Nephron (organoid): ENCODE measurements at regions not wholly inside any gene's neighbourhood (a gene's known extent, or its start where the extent isn't known, plus 50 kb on each side); places are given as distances from the start of the nearest gene placed in this dataset.

Experiments used
- H3K27ac Mint-ChIP-seq, 3 experiments: 2 replicates each; pipeline ENCODE4 v1.8.0; 2020; ENCODE audit warnings: mixed read lengths in 3 of 3, mild to moderate bottlenecking in 2 of 3, moderate library complexity in 1 of 3
- H3K27me3 Mint-ChIP-seq: 2 replicates; pipeline ENCODE4 v1.8.0; 2021; ENCODE audit warnings: low read depth, mild to moderate bottlenecking, moderate library complexity, mixed read lengths
- H3K36me3 Mint-ChIP-seq: 2 replicates; pipeline ENCODE4 v1.8.0; 2020; ENCODE audit warnings: low read depth, mixed read lengths
- H3K4me1 Mint-ChIP-seq: 2 replicates; pipeline ENCODE4 v1.8.0; 2020; ENCODE audit warnings: mixed read lengths
- H3K4me3 Mint-ChIP-seq, 3 experiments: 2 replicates each; pipeline ENCODE4 v1.8.0; 2020; ENCODE audit warnings: mild to moderate bottlenecking in 3 of 3, mixed read lengths in 3 of 3, moderate library complexity in 2 of 3
- H3K9me3 Mint-ChIP-seq: 2 replicates; pipeline ENCODE4 v1.8.0; 2020; ENCODE audit warnings: mixed read lengths
- TF ChIP-seq, protein P1 (sequence below), 3 experiments: fragments of 200-600 bp; sonication (generic); IDR thresholded peaks; one replicate each; pipeline ENCODE4 v1.5.0; 2021; ENCODE audit warnings: antibody characterized with exemption in 3 of 3; ENCODE audit not compliant: unreplicated experiment in 3 of 3

DNA sequence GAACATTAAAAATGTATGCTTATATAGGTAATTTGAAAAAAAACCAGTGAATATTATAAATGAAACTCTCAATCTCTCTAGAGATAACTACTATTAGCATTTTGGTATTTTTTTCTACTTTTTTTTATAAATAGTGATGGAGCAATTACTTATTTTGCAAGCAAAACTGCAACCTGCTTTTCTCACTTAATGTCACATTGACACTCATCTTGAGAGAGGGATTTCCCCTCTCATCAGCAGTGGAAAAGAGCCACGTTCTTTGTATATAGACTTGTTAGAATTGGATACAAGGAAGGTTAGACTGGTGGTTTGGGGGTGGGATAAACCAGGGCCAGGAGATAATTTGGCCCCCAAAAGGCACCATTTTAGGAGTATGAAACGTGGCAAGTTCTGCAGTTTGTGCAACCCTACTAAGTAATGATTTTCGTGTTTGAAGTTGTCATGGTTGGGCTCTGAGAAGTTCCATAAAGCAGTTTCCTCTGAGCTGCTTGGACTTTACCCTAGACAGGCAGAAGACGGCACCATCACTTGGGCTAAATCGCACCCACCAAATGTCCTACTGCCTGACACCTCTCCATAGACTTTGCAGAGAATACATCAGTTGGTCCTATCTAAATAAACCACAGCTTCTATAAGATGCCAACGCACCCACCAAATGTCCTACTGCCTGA, 194.0 kb downstream of the ACTR3 start:
- H3K27me3 Mint-ChIP-seq: no peaks in the 10 kb centered on the region
- H3K4me3 Mint-ChIP-seq: no peak overlapping the region
- no peaks in the 10 kb centered on the region for H3K9me3 Mint-ChIP-seq
- H3K27ac Mint-ChIP-seq: no peak overlapping the region
- no peaks in the 10 kb centered on the region for H3K36me3 Mint-ChIP-seq
- TF ChIP-seq, protein P1, sequence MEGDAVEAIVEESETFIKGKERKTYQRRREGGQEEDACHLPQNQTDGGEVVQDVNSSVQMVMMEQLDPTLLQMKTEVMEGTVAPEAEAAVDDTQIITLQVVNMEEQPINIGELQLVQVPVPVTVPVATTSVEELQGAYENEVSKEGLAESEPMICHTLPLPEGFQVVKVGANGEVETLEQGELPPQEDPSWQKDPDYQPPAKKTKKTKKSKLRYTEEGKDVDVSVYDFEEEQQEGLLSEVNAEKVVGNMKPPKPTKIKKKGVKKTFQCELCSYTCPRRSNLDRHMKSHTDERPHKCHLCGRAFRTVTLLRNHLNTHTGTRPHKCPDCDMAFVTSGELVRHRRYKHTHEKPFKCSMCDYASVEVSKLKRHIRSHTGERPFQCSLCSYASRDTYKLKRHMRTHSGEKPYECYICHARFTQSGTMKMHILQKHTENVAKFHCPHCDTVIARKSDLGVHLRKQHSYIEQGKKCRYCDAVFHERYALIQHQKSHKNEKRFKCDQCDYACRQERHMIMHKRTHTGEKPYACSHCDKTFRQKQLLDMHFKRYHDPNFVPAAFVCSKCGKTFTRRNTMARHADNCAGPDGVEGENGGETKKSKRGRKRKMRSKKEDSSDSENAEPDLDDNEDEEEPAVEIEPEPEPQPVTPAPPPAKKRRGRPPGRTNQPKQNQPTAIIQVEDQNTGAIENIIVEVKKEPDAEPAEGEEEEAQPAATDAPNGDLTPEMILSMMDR (IDR thresholded peaks at IDR 0.05; ENCODE audit: unreplicated experiment in 3 of 3): no peak
- peaks cover 7% of the 10 kb centered on the region for H3K4me1 Mint-ChIP-seq

DNA sequence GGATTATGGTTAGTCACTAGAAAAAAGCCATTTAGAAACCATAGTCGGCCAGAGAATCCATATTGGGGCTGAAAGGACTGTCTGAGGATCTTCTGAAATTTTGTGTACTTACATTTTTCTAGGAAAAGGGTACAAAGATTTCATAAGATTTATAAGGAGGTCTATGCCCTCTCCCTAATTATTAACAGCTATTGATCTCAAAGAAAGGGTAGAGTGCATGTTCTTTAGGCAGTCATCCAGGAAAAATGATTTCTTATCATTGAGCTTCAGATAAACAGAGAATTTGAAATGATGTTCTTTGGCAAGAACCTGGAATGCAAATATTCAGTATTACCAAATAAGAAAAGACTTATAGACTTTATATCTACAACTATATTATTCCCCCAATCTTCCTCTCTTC, 195.3 kb downstream of the ACTR3 start:
- Mint-ChIP-seq H3K4me3 (no peak overlapping the region), H3K36me3 (no peaks in the 10 kb centered on the region), H3K4me1 (peaks cover 7% of the 10 kb centered on the region), H3K27ac (no peak overlapping the region), H3K27me3 (no peaks in the 10 kb centered on the region), H3K9me3 (no peaks in the 10 kb centered on the region)
- TF ChIP-seq, protein P1 (IDR thresholded peaks at IDR 0.05; ENCODE audit: unreplicated experiment in 3 of 3): no peak

DNA sequence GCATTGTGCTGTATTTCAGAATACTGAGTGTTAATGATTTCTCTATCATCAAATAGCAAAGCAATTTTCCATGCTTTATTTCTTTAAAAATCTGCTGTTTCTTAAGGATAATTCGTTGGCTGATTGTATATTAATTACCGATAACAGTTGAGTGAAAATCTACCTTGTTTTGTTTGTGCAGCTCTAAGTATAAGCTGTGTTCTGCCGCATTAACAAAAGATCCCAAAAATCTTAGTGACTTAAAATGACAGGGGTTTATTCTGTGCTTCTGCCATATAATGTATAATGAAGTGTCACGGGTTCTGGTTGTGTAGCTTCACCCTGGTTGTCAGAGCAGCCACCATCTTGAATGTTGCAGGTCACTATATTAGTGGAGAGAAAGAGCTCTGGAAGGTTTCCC, 196.1 kb downstream of the ACTR3 start:
- no peaks in the 10 kb centered on the region for H3K9me3 Mint-ChIP-seq
- H3K27me3 Mint-ChIP-seq: no peaks in the 10 kb centered on the region
- TF ChIP-seq, protein P1 (IDR thresholded peaks at IDR 0.05; ENCODE audit: unreplicated experiment in 3 of 3): no peak
- no peak overlapping the region for H3K4me3 Mint-ChIP-seq
- no peak overlapping the region for H3K27ac Mint-ChIP-seq
- peaks cover 7% of the 10 kb centered on the region for H3K4me1 Mint-ChIP-seq
- no peaks in the 10 kb centered on the region for H3K36me3 Mint-ChIP-seq

DNA sequence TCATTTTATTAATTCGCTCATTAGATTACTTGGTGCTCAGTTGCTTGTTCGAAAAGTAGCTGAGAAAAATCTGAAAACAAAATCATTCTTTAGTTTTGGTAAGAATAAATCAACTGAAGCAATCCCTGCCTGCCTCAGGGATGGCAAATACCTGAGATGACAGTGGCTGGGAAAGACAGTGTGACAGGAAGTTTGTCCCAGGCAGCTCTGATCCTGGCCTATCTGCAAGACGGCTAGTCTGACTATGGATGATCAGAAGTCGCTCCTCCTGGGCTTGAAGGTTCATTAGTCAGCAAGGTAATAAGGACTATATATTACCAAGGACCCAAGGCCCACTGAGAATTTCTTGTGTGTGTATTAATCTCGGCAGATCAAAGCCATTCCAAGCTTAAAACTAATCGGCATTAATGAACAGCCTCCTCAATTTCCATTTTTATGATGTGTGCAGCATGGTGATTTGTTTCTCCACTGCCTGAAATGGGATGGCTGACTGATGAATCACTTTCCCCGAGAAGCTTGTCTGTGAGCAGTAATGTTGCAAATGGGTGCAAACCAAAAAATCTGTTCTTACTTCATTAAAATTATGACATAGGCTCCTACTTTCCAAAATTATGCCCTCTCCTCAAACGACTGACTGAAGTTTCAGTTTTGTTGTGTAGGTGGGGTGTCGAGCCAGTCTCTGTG, 199.9 kb downstream of the ACTR3 start:
- Mint-ChIP-seq H3K27ac (no peak overlapping the region), H3K36me3 (no peaks in the 10 kb centered on the region), H3K4me1 (no peaks in the 10 kb centered on the region), H3K9me3 (no peaks in the 10 kb centered on the region), H3K27me3 (no peaks in the 10 kb centered on the region), H3K4me3 (no peak overlapping the region)
- TF ChIP-seq, protein P1 (IDR thresholded peaks at IDR 0.05; ENCODE audit: unreplicated experiment in 3 of 3): no peak

DNA sequence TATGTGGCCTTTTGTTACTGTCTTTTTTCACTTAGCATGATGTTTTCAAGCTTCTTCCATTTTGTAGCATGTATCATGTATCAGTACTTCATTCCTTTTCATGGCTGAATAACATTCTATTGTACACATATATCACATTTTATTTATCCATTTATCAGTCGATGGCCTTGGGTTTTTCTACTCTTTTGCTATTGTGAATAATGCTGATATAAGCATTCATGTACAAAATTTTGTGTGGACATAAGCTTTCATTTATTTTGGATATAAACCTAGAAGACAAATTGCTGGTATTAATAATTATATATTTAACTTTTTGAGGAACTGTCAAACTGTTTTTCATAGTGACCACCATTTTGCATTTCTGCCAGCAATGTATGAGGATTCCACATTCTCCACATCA, 201.1 kb downstream of the ACTR3 start:
- Mint-ChIP-seq H3K27ac (no peak overlapping the region), H3K4me3 (no peak overlapping the region), H3K36me3 (no peaks in the 10 kb centered on the region), H3K9me3 (peaks cover 6% of the 10 kb centered on the region), H3K4me1 (no peaks in the 10 kb centered on the region), H3K27me3 (no peaks in the 10 kb centered on the region)
- TF ChIP-seq, protein P1 (IDR thresholded peaks at IDR 0.05; ENCODE audit: unreplicated experiment in 3 of 3): no peak

DNA sequence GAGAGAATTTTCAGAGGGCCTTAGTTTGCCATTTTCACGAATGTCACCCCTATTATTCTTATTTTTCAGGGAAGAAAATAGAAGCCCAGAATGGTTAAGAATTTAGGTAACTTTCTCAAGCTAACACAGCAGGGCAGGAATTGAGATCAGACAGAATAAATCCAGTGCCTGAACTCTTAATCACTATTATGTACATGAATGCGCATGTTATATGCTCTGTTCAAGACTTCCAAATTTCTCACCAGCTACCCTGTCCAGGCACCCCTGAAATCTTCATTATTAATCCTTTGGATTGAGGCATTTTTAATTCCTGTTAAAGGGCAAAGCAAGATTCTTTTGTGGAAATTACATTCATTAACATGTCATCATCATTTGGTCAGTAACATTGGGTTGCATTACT, 218.4 kb downstream of the ACTR3 start:
- Mint-ChIP-seq H3K27ac (no peak overlapping the region), H3K4me1 (no peaks in the 10 kb centered on the region), H3K36me3 (no peaks in the 10 kb centered on the region), H3K9me3 (peaks cover 17% of the 10 kb centered on the region), H3K27me3 (no peaks in the 10 kb centered on the region), H3K4me3 (no peak overlapping the region)
- TF ChIP-seq, protein P1 (IDR thresholded peaks at IDR 0.05; ENCODE audit: unreplicated experiment in 3 of 3): no peak
